Neuronal stem cell (in vitro differentiated cells): ENCODE measurements at regions not wholly inside any gene's neighbourhood (a gene's known extent, or its start where the extent isn't known, plus 50 kb on each side); places are given as distances from the start of the nearest gene placed in this dataset.

Experiments
- DNase-seq: peaks from one replicate; pipeline ENCODE4 v3.0.0-alpha.2; 2013; ENCODE audit warnings: low spot score
- H2AFZ ChIP-seq: one replicate; pipeline ENCODE4 v1.6.1; 2013; ENCODE audit warnings: mild to moderate bottlenecking, low read length, inconsistent platforms
- H2AK5ac ChIP-seq: 2 replicates; pipeline ENCODE4 v1.6.1; 2013; ENCODE audit warnings: low read depth, mild to moderate bottlenecking, inconsistent platforms, low read length, moderate library complexity, mixed read lengths
- H2BK120ac ChIP-seq: 2 replicates; pipeline ENCODE4 v1.6.1; 2013; ENCODE audit warnings: low read depth, mild to moderate bottlenecking, inconsistent platforms, low read length, moderate library complexity, mixed read lengths
- H2BK12ac ChIP-seq: one replicate; pipeline ENCODE4 v1.6.1; 2013; ENCODE audit warnings: low read length, inconsistent platforms
- H2BK15ac ChIP-seq: 2 replicates; pipeline ENCODE4 v1.6.1; 2013; ENCODE audit warnings: mild to moderate bottlenecking, low read length, inconsistent platforms, mixed read lengths
- H2BK5ac ChIP-seq: one replicate; pipeline ENCODE4 v1.6.1; 2013; ENCODE audit warnings: inconsistent platforms, mild to moderate bottlenecking, low read length, moderate library complexity
- H3K14ac ChIP-seq: one replicate; pipeline ENCODE4 v1.6.1; 2013; ENCODE audit warnings: low read length, inconsistent platforms
- H3K18ac ChIP-seq: 2 replicates; pipeline ENCODE4 v1.6.1; 2013; ENCODE audit warnings: low read length, inconsistent platforms
- H3K23ac ChIP-seq: 2 replicates; pipeline ENCODE4 v1.6.1; 2013; ENCODE audit warnings: low read depth, mild to moderate bottlenecking, mixed read lengths, low read length, inconsistent platforms; ENCODE audit not compliant: poor library complexity
- H3K27ac ChIP-seq: replicated peaks from 3 replicates; pipeline ENCODE4 v1.5.1; 2013; ENCODE audit warnings: low read length, inconsistent platforms
- H3K27me3 ChIP-seq, 3 experiments: 2 replicates each; pipeline ENCODE4 v1.6.1; 2013; ENCODE audit warnings: low read length in 3 of 3, mild to moderate bottlenecking in 2 of 3, inconsistent platforms in 1 of 3, low read depth in 1 of 3, mixed read lengths in 1 of 3, moderate library complexity in 1 of 3; ENCODE audit not compliant: control insufficient read depth in 3 of 3, insufficient read depth in 3 of 3
- H3K36me3 ChIP-seq, 2 donors: replicated peaks in 1 of 2; 2 replicates each; pipeline ENCODE4 v1.6.1; 2013; ENCODE audit warnings: low read length in 2 of 2; ENCODE audit not compliant: control insufficient read depth in 2 of 2, insufficient read depth in 2 of 2
- H3K4ac ChIP-seq: 2 replicates; pipeline ENCODE4 v1.6.1; 2013; ENCODE audit warnings: inconsistent platforms, mild to moderate bottlenecking, low read length, moderate library complexity
- H3K4me1 ChIP-seq, 2 donors: 1 replicate in 1 of 2; 2 replicates in 1 of 2; pipeline ENCODE4 v1.6.1; 2013; ENCODE audit warnings: low read length in 2 of 2, low read depth in 1 of 2; ENCODE audit not compliant: control insufficient read depth in 2 of 2, insufficient read depth in 1 of 2
- H3K4me2 ChIP-seq: one replicate; pipeline ENCODE4 v1.6.1; 2013; ENCODE audit warnings: mild to moderate bottlenecking, low read length, inconsistent platforms; ENCODE audit not compliant: insufficient read depth, poor library complexity, severe bottlenecking
- H3K4me3 ChIP-seq, 2 donors: 2 replicates each; pipeline ENCODE4 v1.5.1; 2013; ENCODE audit warnings: low read length in 2 of 2, mild to moderate bottlenecking in 2 of 2, inconsistent platforms in 1 of 2, moderate library complexity in 1 of 2
- H3K79me1 ChIP-seq: one replicate; pipeline ENCODE4 v1.6.1; 2013; ENCODE audit warnings: low read depth, mild to moderate bottlenecking, inconsistent platforms, low read length, moderate library complexity
- H3K9ac ChIP-seq: one replicate; pipeline ENCODE4 v1.6.1; 2013; ENCODE audit warnings: mild to moderate bottlenecking, low read depth, low read length, inconsistent platforms; ENCODE audit not compliant: poor library complexity
- H3K9me3 ChIP-seq, 2 donors: replicated peaks in 1 of 2; 2 replicates each; pipeline versions ENCODE3 to v1.6.1; 2013; ENCODE audit warnings: low read length in 2 of 2, mild to moderate bottlenecking in 2 of 2, inconsistent platforms in 1 of 2, low read depth in 1 of 2, mixed read lengths in 1 of 2, moderate library complexity in 1 of 2; ENCODE audit not compliant: control insufficient read depth in 2 of 2, insufficient read depth in 1 of 2
- H4K8ac ChIP-seq: one replicate; pipeline ENCODE4 v1.6.1; 2013; ENCODE audit warnings: low read depth, mild to moderate bottlenecking, inconsistent platforms, low read length, moderate library complexity
- H4K91ac ChIP-seq: one replicate; pipeline ENCODE4 v1.6.1; 2013; ENCODE audit warnings: low read length, low read depth, mild to moderate bottlenecking, inconsistent platforms; ENCODE audit not compliant: poor library complexity
- WGBS, 2 donors: extraction: QIAGEN DNeasy Blood & Tissue Kit; methylation state at CpG; one replicate each; pipeline ENCODE4 v1.1.7; 2013; ENCODE audit warnings: missing lambda C conversion rate in 2 of 2, mixed read lengths in 1 of 2; ENCODE audit not compliant: insufficient read length in 2 of 2, insufficient replicate concordance in 1 of 2; ENCODE audit errors: extremely low coverage in 2 of 2; 5-methylcytosine and 5-hydroxymethylcytosine counted together

DNA sequence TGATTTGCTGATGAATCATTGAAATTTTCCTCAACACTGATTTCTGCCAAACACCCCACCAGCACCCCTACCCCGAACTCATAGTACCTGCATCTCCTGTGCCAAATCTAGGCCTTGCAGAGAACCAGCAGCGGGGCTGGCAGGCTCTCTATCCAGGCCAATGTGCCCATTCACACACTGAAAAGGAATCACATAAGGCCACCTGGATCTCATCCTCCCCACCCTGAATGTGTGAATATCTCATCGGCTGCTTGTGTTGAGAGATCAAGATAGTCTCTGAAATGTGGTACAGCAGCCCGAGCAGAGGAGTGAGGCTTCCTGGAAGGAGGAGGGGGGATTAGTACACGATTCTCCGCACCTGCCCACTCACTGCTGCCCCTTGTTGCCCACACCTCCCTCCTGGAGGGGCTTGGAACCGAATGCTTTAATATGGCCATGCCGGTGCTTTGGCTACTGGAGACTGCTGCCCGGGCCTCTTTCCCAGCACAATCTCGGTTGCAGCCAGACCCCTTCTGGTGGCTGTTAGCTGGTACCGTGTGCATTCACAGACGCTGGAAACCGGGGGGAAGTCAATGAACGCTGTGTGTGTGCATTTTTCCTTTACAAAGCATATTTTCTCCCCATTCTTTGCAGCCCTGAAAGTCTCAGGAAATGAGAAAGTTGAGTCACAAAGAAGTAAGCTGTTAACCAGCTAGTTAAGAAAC is 619.5 kb downstream of the MATN1 start:
- Histone ChIP-seq H3K4me3 (no peak overlapping the region), H2BK15ac (no peak overlapping the region), H3K9me3 (no peaks in the 10 kb centered on the region), H3K79me1 (no peaks in the 10 kb centered on the region), H3K27me3 (peaks cover 0 to 5% (median 0%) of the 10 kb centered on the region in 3 experiments), H3K4me1 (no peaks in the 10 kb centered on the region), H2BK5ac (no peak overlapping the region), H4K8ac (no peak overlapping the region), H3K4me2 (no peak overlapping the region), H3K4ac (no peak overlapping the region), H3K36me3 (no peaks in the 10 kb centered on the region), H3K23ac (no peak overlapping the region), H3K27ac (no peak overlapping the region), H4K91ac (no peak overlapping the region), H3K9ac (no peak overlapping the region), H2AK5ac (no peak overlapping the region), H2BK120ac (no peak overlapping the region), H2AFZ (no peak overlapping the region), H3K18ac (no peak overlapping the region), H2BK12ac (no peak overlapping the region), H3K14ac (no peak overlapping the region)
- no peak for DNase-seq
- no CpG with 5 or more reads among the region's 14 CpGs for WGBS, 2 donors

DNA sequence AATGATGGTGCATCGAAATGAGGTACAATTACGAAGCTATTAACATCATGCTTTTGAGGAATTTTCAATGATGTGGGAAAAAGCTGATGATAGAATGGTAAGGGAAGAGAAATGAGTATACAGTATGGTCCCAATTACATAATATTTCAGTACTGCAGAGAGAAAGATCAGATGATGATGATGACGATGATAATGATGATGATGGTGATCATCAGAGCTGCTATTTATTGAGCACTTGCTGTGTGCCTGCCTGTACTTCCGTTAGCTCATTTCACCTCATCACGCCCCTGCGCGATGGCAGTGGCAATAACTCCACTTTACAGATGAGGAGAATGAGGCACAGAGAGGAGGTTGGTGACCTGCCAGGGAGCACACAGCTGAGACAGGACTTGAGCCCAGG is 620.8 kb downstream of the MATN1 start:
- Histone ChIP-seq H4K8ac (no peak overlapping the region), H3K14ac (no peak overlapping the region), H3K79me1 (no peaks in the 10 kb centered on the region), H3K4me1 (no peaks in the 10 kb centered on the region), H2BK12ac (no peak overlapping the region), H3K23ac (peak overlapping the region; percentile 18), H3K36me3 (no peaks in the 10 kb centered on the region), H2AK5ac (peak overlapping the region; percentile 82), H3K4ac (no peak overlapping the region), H3K18ac (no peak overlapping the region), H4K91ac (no peak overlapping the region), H3K9ac (no peak overlapping the region), H3K27ac (no peak overlapping the region), H3K27me3 (no peaks in the 10 kb centered on the region), H3K9me3 (no peaks in the 10 kb centered on the region), H3K4me2 (no peak overlapping the region), H2BK5ac (no peak overlapping the region), H2AFZ (no peak overlapping the region), H2BK120ac (no peak overlapping the region), H2BK15ac (no peak overlapping the region), H3K4me3 (no peak overlapping the region)
- no CpG with 5 or more reads among the region's 7 CpGs for WGBS, 2 donors
- DNase-seq, result no peak

DNA sequence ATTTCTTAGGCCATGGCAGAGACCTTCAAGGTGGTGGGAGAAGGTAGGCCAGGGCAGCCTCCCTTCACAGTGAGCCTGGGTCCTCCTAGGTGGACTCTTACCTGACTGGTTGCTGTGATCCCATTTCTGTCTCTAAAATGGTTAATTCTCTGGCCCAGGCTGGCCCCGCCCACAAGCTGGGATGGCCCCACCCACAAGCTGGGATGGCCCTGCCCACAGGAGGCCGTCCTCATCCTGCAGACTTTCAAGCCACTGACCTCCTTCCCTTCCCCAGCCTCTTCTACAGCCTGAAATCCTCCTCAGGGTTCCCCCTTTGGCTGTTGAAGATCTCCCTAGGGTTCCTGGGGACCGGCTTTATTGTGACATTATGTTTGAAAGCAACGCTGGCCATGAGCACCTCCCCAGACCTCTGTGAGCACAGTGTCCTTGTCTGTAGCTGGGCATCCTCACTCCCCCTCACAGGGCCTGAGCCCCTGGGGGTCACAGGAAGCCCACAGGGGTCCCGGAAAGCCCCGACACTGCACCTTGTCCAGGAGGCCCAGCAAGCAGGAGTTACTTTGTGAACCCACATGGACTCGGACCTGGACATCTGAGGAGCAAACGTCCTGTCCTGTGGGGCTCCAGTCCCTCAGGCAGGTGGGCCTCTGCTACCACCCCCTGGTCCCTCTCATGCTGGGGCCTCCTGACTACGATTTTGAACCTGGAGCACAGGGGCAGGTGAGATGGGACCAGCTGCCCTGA is 621.7 kb downstream of the MATN1 start:
- Histone ChIP-seq H3K9ac (no peak overlapping the region), H4K8ac (no peak overlapping the region), H3K18ac (peak overlapping the region; percentile 2), H3K4me2 (no peak overlapping the region), H2AFZ (no peak overlapping the region), H3K4ac (no peak overlapping the region), H3K4me1 (no peaks in the 10 kb centered on the region), H3K36me3 (no peaks in the 10 kb centered on the region), H3K14ac (no peak overlapping the region), H2AK5ac (peak overlapping the region; percentile 82), H2BK15ac (no peak overlapping the region), H3K27me3 (no peaks in the 10 kb centered on the region), H3K79me1 (no peaks in the 10 kb centered on the region), H3K9me3 (no peaks in the 10 kb centered on the region), H3K4me3 (no peak overlapping the region), H2BK5ac (no peak overlapping the region), H3K27ac (no peak overlapping the region), H3K23ac (no peak overlapping the region), H4K91ac (no peak overlapping the region), H2BK120ac (no peak overlapping the region), H2BK12ac (no peak overlapping the region)
- no CpG with 5 or more reads among the region's 9 CpGs for WGBS, 2 donors
- no peak for DNase-seq

DNA sequence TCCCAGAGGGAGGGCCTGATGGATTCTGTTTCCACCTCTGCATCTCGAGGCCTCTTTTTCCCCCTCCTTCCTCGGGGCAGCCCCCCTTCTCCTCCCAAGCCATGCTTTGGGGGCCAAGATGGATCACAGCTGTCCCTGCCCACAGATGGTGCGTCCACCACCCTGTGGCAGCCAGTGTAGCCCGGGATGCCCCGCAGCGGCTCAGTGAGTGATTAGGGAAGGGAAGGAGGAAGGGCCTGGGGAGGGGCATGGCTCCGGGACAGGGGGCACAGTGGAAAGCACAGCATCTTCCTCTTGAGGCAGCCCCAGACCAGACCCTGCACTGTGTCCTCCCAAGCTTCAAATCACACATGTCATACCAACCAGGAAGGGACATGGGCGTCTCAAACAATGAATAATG is 622.4 kb downstream of the MATN1 start:
- WGBS, 2 donors, result no CpG with 5 or more reads among the region's 8 CpGs
- Histone ChIP-seq H2AK5ac (peak overlapping the region; percentile 77), H3K4me1 (no peaks in the 10 kb centered on the region), H3K9me3 (no peaks in the 10 kb centered on the region), H3K27ac (no peak overlapping the region), H3K36me3 (no peaks in the 10 kb centered on the region), H2AFZ (no peak overlapping the region), H3K23ac (no peak overlapping the region), H2BK12ac (no peak overlapping the region), H3K4me2 (no peak overlapping the region), H2BK15ac (peak overlapping the region; percentile 64), H3K4ac (peak overlapping the region; percentile 20), H2BK120ac (no peak overlapping the region), H4K91ac (no peak overlapping the region), H3K9ac (no peak overlapping the region), H3K4me3 (no peak overlapping the region), H4K8ac (no peak overlapping the region), H2BK5ac (no peak overlapping the region), H3K18ac (peak overlapping the region; percentile 59), H3K27me3 (no peaks in the 10 kb centered on the region), H3K79me1 (no peaks in the 10 kb centered on the region), H3K14ac (no peak overlapping the region)
- DNase-seq, result no peak
